ENCODE measurements at regions not wholly inside any gene's neighbourhood (a gene's known extent, or its start where the extent isn't known, plus 50 kb on each side); places are given as distances from the start of the nearest gene placed in this dataset.

- Histone ChIP-seq H3K4me1 (ENCODE audit: insufficient read depth, low read length, poor library complexity, severe bottlenecking) (no peaks in the 10 kb centered on the region), H3K4me3 (ENCODE audit: low read depth, low read length, poor library complexity, severe bottlenecking) (no peak overlapping the region), H4K20me1 (ENCODE audit: insufficient read depth, low read length) (no peaks in the 10 kb centered on the region), H3K9me3 (ENCODE audit: low read length) (no peaks in the 10 kb centered on the region), H3K9me2 (ENCODE audit: insufficient read depth, low read length) (no peaks in the 10 kb centered on the region), H3K27ac (ENCODE audit: low read depth, low read length, poor library complexity, severe bottlenecking) (no peak overlapping the region), H3K4me2 (ENCODE audit: low read length) (no peak overlapping the region), H3K36me3 (ENCODE audit: insufficient read depth, low read length) (peaks cover 10% of the 10 kb centered on the region; the same call in 1 of the 2 replicates), H3K79me2 (ENCODE audit: insufficient read depth, low read depth, low read length) (no peaks in the 10 kb centered on the region), H2AFZ (ENCODE audit: low read length) (no peak overlapping the region)
- no peak for TF ChIP-seq EZH2phosphoT487 (IDR thresholded peaks at IDR 0.05; ENCODE audit: borderline replicate concordance, low read depth, low read length)
- no peak for TF ChIP-seq CTCF (conservative IDR thresholded peaks at IDR 0.05; ENCODE audit: low read length)
- CTCF ChIA-PET (ENCODE audit: unreplicated experiment), result no interaction called here
- DNase-seq (ENCODE audit: low spot score), result no peak
- BruUV-seq (replicated peaks), result no TSS peak
- intact Hi-C loops (cut with micrococcal nuclease; ENCODE audit: unreplicated experiment), result no loop called here
- POLR2A ChIA-PET, result no interaction called here
These were observed 77.0 kb upstream of the GRK3 start for GRCh38 chr22:25487508-25487907.

GRCh38 chr22:25488244-25489020, 76.0 kb upstream of the GRK3 start:
- no peak for DNase-seq (ENCODE audit: low spot score)
- ChIA-PET CTCF (ENCODE audit: unreplicated experiment) (no interaction called here), POLR2A (no interaction called here)
- Histone ChIP-seq H3K4me2 (ENCODE audit: low read length) (no peak overlapping the region), H3K27ac (ENCODE audit: low read depth, low read length, poor library complexity, severe bottlenecking) (no peak overlapping the region), H3K36me3 (ENCODE audit: insufficient read depth, low read length) (peaks cover 10% of the 10 kb centered on the region; the same call in 1 of the 2 replicates), H3K79me2 (ENCODE audit: insufficient read depth, low read depth, low read length) (no peaks in the 10 kb centered on the region), H4K20me1 (ENCODE audit: insufficient read depth, low read length) (no peaks in the 10 kb centered on the region), H3K9me3 (ENCODE audit: low read length) (no peaks in the 10 kb centered on the region), H2AFZ (ENCODE audit: low read length) (no peak overlapping the region), H3K4me3 (ENCODE audit: low read depth, low read length, poor library complexity, severe bottlenecking) (no peak overlapping the region), H3K4me1 (ENCODE audit: insufficient read depth, low read length, poor library complexity, severe bottlenecking) (no peaks in the 10 kb centered on the region), H3K9me2 (ENCODE audit: insufficient read depth, low read length) (no peaks in the 10 kb centered on the region)
- no TSS peak for BruUV-seq (replicated peaks)
- intact Hi-C loops (cut with micrococcal nuclease; ENCODE audit: unreplicated experiment), result no loop called here
- TF ChIP-seq EZH2phosphoT487 (IDR thresholded peaks at IDR 0.05; ENCODE audit: borderline replicate concordance, low read depth, low read length), result no peak
- no peak for TF ChIP-seq CTCF (conservative IDR thresholded peaks at IDR 0.05; ENCODE audit: low read length)

- POLR2A ChIA-PET, result no interaction called here
- Histone ChIP-seq H3K4me3 (ENCODE audit: low read depth, low read length, poor library complexity, severe bottlenecking) (no peak overlapping the region), H4K20me1 (ENCODE audit: insufficient read depth, low read length) (no peaks in the 10 kb centered on the region), H3K9me2 (ENCODE audit: insufficient read depth, low read length) (no peaks in the 10 kb centered on the region), H2AFZ (ENCODE audit: low read length) (no peak overlapping the region), H3K27ac (ENCODE audit: low read depth, low read length, poor library complexity, severe bottlenecking) (no peak overlapping the region), H3K9me3 (ENCODE audit: low read length) (no peaks in the 10 kb centered on the region), H3K36me3 (ENCODE audit: insufficient read depth, low read length) (peaks cover 10% of the 10 kb centered on the region; the same call in 1 of the 2 replicates), H3K79me2 (ENCODE audit: insufficient read depth, low read depth, low read length) (no peaks in the 10 kb centered on the region), H3K4me1 (ENCODE audit: insufficient read depth, low read length, poor library complexity, severe bottlenecking) (peaks cover 5% of the 10 kb centered on the region), H3K4me2 (ENCODE audit: low read length) (no peak overlapping the region)
- TF ChIP-seq EZH2phosphoT487 (IDR thresholded peaks at IDR 0.05; ENCODE audit: borderline replicate concordance, low read depth, low read length), result no peak
- no peak for TF ChIP-seq CTCF (conservative IDR thresholded peaks at IDR 0.05; ENCODE audit: low read length)
- BruUV-seq (replicated peaks), result no TSS peak
- intact Hi-C loops (cut with micrococcal nuclease; ENCODE audit: unreplicated experiment), result no loop called here
- DNase-seq (ENCODE audit: low spot score), result no peak
- CTCF ChIA-PET (ENCODE audit: unreplicated experiment), result no interaction called here
These were observed 74.5 kb upstream of the GRK3 start for GRCh38 chr22:25489947-25490346.

Measured in OCI-LY7 (cell line).